ENCODE measurements at regions not wholly inside any gene's neighbourhood (a gene's known extent, or its start where the extent isn't known, plus 50 kb on each side); places are given as distances from the start of the nearest gene placed in this dataset.

DNA sequence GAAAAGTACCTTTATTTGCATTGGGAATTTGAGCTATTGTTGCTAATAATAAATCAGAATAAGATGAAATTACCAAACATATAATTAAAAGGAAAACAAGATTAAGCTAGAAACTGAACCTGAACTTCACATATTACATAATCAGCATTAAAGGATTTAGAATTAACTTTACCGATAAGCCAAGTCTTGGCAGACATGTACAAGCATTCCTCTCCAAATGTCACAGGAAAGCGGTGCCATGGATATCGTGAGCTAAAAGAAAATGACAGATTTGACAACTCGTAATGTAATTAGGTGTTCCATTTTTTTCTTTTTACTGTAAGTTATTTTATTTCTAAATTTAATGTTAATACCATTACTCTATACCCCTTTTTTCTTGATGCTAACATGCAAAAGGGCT, 55.1 kb upstream of the CD302 start:
- TF ChIP-seq POLR2A (IDR thresholded peaks at IDR 0.05; ENCODE audit: low read depth, low read length), result no peak
- FAIRE-seq, result no peak
- no peak for DNase-seq (ENCODE audit: insufficient read length, low spot score)

DNA sequence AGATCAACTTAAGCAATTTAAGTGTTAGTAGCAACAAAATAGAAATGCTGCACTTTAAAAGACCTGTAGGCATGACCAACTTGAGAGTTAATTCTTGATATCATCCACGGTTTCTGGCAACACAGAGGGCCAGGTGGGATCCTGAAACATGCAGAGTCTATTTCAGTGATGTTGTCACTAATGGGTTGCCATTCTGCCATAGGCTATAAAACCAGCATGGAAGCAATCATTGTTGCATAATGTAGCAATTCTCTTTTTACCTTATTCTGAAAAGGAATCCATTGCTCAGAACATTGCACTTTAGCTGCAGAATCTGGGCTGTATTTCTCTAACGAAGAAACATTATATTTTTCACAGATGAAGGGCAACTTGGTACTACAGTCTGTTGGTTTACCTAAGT, 53.9 kb upstream of the CD302 start:
- no peak for FAIRE-seq
- no peak for TF ChIP-seq POLR2A (IDR thresholded peaks at IDR 0.05; ENCODE audit: low read depth, low read length)
- no peak for DNase-seq (ENCODE audit: insufficient read length, low spot score)

DNA sequence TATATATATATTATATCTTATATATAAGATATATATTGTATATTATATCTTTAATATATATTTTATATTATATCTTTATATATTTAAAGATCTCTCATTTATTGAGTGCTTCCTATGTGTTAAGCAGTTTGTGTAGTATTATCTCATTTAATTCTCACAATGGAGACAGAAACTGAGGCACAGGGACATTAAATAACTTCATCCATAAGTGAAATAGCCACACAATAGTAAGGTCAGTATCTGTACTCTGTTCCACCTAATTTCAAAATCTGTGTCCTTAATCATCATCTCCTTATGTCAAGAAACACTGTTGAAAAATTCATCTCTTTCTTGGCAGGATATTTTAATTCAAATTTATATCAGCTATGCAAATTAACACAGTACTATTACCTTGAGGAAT, 52.8 kb upstream of the CD302 start:
- DNase-seq (ENCODE audit: insufficient read length, low spot score) (no peak), FAIRE-seq (no peak)
- TF ChIP-seq POLR2A (IDR thresholded peaks at IDR 0.05; ENCODE audit: low read depth, low read length), result no peak

DNA sequence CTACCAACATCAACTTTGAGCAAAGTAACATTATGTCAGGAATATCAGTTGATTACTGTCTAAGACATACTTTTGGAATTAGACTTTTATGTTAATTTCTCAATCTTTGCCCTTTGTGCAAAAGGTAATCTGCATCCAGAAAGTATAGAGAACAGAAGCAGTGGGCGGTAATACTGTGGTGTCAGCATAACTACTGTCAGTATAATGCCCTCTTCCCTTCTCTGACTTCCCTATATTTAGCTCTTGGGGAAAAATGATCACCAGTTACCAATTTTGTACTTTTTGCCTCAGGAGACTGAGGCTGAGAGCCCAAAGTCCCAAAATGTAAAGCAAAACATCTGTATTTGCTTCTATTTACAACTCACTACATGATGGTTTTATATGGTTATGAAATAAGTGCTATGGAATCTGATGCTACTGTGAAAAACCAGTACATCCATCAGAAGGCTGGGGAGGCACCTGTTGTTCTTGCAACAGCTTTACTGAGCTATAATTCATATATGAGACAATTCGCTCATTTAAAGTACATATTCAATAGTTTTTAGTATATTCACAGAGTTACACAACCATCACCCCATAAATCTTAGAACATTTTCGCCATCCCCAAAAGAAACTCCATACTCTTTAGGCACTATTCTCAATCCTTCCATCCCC, 51.3 kb upstream of the CD302 start:
- FAIRE-seq (no peak), DNase-seq (ENCODE audit: insufficient read length, low spot score) (no peak)
- TF ChIP-seq POLR2A (IDR thresholded peaks at IDR 0.05; ENCODE audit: low read depth, low read length), result no peak
